ENCODE measurements at regions not wholly inside any gene's neighbourhood (a gene's known extent, or its start where the extent isn't known, plus 50 kb on each side); places are given as distances from the start of the nearest gene placed in this dataset.

- no peak for TF ChIP-seq ARNTL (CRISPR knock-in tag; IDR thresholded peaks at IDR 0.05; ENCODE audit: borderline replicate concordance, low read depth)
- TF ChIP-seq PPARA (CRISPR knock-in tag; IDR thresholded peaks at IDR 0.05; ENCODE audit: borderline replicate concordance): no peak
- TF ChIP-seq TCF4 (CRISPR knock-in tag; IDR thresholded peaks at IDR 0.05; ENCODE audit: borderline replicate concordance): peak; percentile 92
- TF ChIP-seq CSDC2 (CRISPR knock-in tag; IDR thresholded peaks at IDR 0.05): no peak
- TF ChIP-seq, protein P1, sequence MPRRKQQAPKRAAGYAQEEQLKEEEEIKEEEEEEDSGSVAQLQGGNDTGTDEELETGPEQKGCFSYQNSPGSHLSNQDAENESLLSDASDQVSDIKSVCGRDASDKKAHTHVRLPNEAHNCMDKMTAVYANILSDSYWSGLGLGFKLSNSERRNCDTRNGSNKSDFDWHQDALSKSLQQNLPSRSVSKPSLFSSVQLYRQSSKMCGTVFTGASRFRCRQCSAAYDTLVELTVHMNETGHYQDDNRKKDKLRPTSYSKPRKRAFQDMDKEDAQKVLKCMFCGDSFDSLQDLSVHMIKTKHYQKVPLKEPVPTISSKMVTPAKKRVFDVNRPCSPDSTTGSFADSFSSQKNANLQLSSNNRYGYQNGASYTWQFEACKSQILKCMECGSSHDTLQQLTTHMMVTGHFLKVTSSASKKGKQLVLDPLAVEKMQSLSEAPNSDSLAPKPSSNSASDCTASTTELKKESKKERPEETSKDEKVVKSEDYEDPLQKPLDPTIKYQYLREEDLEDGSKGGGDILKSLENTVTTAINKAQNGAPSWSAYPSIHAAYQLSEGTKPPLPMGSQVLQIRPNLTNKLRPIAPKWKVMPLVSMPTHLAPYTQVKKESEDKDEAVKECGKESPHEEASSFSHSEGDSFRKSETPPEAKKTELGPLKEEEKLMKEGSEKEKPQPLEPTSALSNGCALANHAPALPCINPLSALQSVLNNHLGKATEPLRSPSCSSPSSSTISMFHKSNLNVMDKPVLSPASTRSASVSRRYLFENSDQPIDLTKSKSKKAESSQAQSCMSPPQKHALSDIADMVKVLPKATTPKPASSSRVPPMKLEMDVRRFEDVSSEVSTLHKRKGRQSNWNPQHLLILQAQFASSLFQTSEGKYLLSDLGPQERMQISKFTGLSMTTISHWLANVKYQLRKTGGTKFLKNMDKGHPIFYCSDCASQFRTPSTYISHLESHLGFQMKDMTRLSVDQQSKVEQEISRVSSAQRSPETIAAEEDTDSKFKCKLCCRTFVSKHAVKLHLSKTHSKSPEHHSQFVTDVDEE (CRISPR knock-in tag; IDR thresholded peaks at IDR 0.05): peak; percentile 69; the same call in 1 of the 2 replicates
- no peak for TF ChIP-seq SNAI2 (CRISPR knock-in tag; IDR thresholded peaks at IDR 0.05)
These were observed 110.2 kb upstream of the APP start for GRCh38 chr21:26280775-26281174.
